HepG2 (cell line): ENCODE measurements at regions not wholly inside any gene's neighbourhood (a gene's known extent, or its start where the extent isn't known, plus 50 kb on each side); places are given as distances from the start of the nearest gene placed in this dataset.

ENCODE experiments used
- EZH2 ChIP-seq: conservative IDR thresholded peaks from 2 replicates; pipeline ENCODE4 v1.6.1; 2012; ENCODE audit warnings: mild to moderate bottlenecking, low read depth, low read length, moderate library complexity
- HOXD1 ChIP-seq: sonication (generic); formaldehyde crosslinking; IDR thresholded peaks from 2 replicates; pipeline ENCODE4 v1.5.0; 2020; ENCODE audit warnings: missing genetic modification reagents
- ZNF740 ChIP-seq: sonication (generic); formaldehyde crosslinking; IDR thresholded peaks from 2 replicates; pipeline ENCODE4 v1.4.0; 2020; ENCODE audit warnings: missing genetic modification reagents

GRCh38 chr22:44624689-44625420, 77.1 kb upstream of the PRR5 start:
- no peak for TF ChIP-seq HOXD1 (CRISPR knock-in tag)
- no peak for TF ChIP-seq EZH2
- no peak for TF ChIP-seq ZNF740
